ENCODE measurements at regions not wholly inside any gene's neighbourhood (a gene's known extent, or its start where the extent isn't known, plus 50 kb on each side); places are given as distances from the start of the nearest gene placed in this dataset.

GRCh38 chr5:155844542-155844941 is 482.4 kb upstream of the SGCD start:
- TF ChIP-seq POLR2A (IDR thresholded peaks at IDR 0.05) (no peak), CTCF (IDR thresholded peaks at IDR 0.05) (no peak)
